IMR-90 (cell line): ENCODE measurements at regions not wholly inside any gene's neighbourhood (a gene's known extent, or its start where the extent isn't known, plus 50 kb on each side); places are given as distances from the start of the nearest gene placed in this dataset.

Source experiments
- ATAC-seq: fragments of 200-7000 bp; cut with Tn5 transposase; 2 replicates; pipeline ENCODE4 v1.9.1; 2020; ENCODE audit warnings: low read depth, mild to moderate bottlenecking, moderate library complexity
- BruUV-seq: library from RNA; stranded (reverse); fragments of 400-500 nt; replicated peaks from 2 replicates; lab custom pipeline; 2021; lab: Mats Ljungman, UMichigan
- CTCF ChIA-PET: fragments of 300-600 bp; formaldehyde crosslinking; extraction: SDS; loops from one replicate; lab custom pipeline; 2021; ENCODE audit warnings: antibody characterized with exemption; lab: Yijun Ruan, JAX
- POLR2A ChIA-PET: fragments of 300-600 bp; sonication (Branson Sonifier 250); formaldehyde crosslinking; loops from one replicate; lab custom pipeline; 2022; ENCODE audit warnings: antibody characterized with exemption; ENCODE audit not compliant: unreplicated experiment; lab: Charles Lee
- DNase-seq: peaks from one replicate; pipeline ENCODE4 v3.0.0; 2013
- H2AFZ ChIP-seq: replicated peaks from 2 replicates; pipeline ENCODE3; 2013; ENCODE audit warnings: low read length, mild to moderate bottlenecking; ENCODE audit not compliant: poor library complexity
- H2AK5ac ChIP-seq: 2 replicates; pipeline ENCODE4 v1.6.1; 2013; ENCODE audit warnings: low read depth, low read length, inconsistent platforms
- H2AK9ac ChIP-seq: replicated peaks from 2 replicates; pipeline ENCODE3; 2013; ENCODE audit warnings: mild to moderate bottlenecking, low read depth, low read length, moderate library complexity; ENCODE audit not compliant: poor library complexity
- H2BK120ac ChIP-seq: 2 replicates; pipeline ENCODE4 v1.6.1; 2013; ENCODE audit warnings: low read depth, low read length, inconsistent platforms
- H2BK15ac ChIP-seq: 3 replicates; pipeline ENCODE4 v1.6.1; 2013; ENCODE audit warnings: low read depth, low read length, inconsistent platforms
- H2BK20ac ChIP-seq: 2 replicates; pipeline ENCODE4 v1.6.1; 2013; ENCODE audit warnings: low read depth, mild to moderate bottlenecking, inconsistent platforms, low read length, moderate library complexity
- H2BK5ac ChIP-seq: 2 replicates; pipeline ENCODE4 v1.6.1; 2013; ENCODE audit warnings: mild to moderate bottlenecking, low read depth, low read length, inconsistent platforms; ENCODE audit not compliant: poor library complexity, severe bottlenecking
- H3K14ac ChIP-seq: replicated peaks from 2 replicates; pipeline ENCODE4 v1.6.1; 2013; ENCODE audit warnings: low read depth, low read length, inconsistent platforms
- H3K18ac ChIP-seq: 2 replicates; pipeline ENCODE4 v1.6.1; 2013; ENCODE audit warnings: low read depth, low read length, control low read depth
- H3K23ac ChIP-seq: 2 replicates; pipeline ENCODE4 v1.6.1; 2013; ENCODE audit warnings: low read depth, low read length, inconsistent platforms
- H3K27ac ChIP-seq: 2 replicates; pipeline ENCODE4 v1.5.1; 2013; ENCODE audit warnings: mild to moderate bottlenecking, control low read depth, low read length; ENCODE audit not compliant: insufficient read depth
- H3K27me3 ChIP-seq: 2 replicates; pipeline ENCODE4 v1.6.1; 2013; ENCODE audit warnings: low read length; ENCODE audit not compliant: control insufficient read depth, insufficient read depth
- H3K36me3 ChIP-seq: 2 replicates; pipeline ENCODE4 v1.6.1; 2013; ENCODE audit warnings: low read length, mixed read lengths; ENCODE audit not compliant: control insufficient read depth, insufficient read depth
- H3K4ac ChIP-seq: 2 replicates; pipeline ENCODE4 v1.6.1; 2013; ENCODE audit warnings: low read depth, low read length, inconsistent platforms
- H3K4me1 ChIP-seq: 2 replicates; pipeline ENCODE4 v1.6.1; 2013; ENCODE audit warnings: low read length, mixed read lengths; ENCODE audit not compliant: control insufficient read depth, insufficient read depth
- H3K4me2 ChIP-seq: 2 replicates; pipeline ENCODE4 v1.6.1; 2013; ENCODE audit warnings: low read depth, mild to moderate bottlenecking, control low read depth, low read length, moderate library complexity
- H3K4me3 ChIP-seq: 2 replicates; pipeline ENCODE4 v1.5.1; 2013; ENCODE audit warnings: low read depth, mild to moderate bottlenecking, control low read depth, low read length, moderate library complexity; ENCODE audit not compliant: insufficient read depth
- H3K56ac ChIP-seq: 2 replicates; pipeline ENCODE4 v1.6.1; 2013; ENCODE audit warnings: low read length, inconsistent platforms; ENCODE audit not compliant: insufficient read depth; ENCODE audit errors: extremely low read depth
- H3K79me1 ChIP-seq, 2 experiments: 2 replicates each; pipeline ENCODE4 v1.6.1; 2013; ENCODE audit warnings: low read length in 2 of 2, inconsistent platforms in 1 of 2, low read depth in 1 of 2
- H3K9ac ChIP-seq: 2 replicates; pipeline ENCODE4 v1.6.1; 2013; ENCODE audit warnings: low read depth, low read length, control low read depth
- H3K9me1 ChIP-seq: 2 replicates; pipeline ENCODE4 v1.6.1; 2013; ENCODE audit warnings: low read length, inconsistent platforms; ENCODE audit not compliant: insufficient read depth
- H3K9me3 ChIP-seq: 2 replicates; pipeline ENCODE4 v1.6.1; 2013; ENCODE audit warnings: low read length; ENCODE audit not compliant: control insufficient read depth, insufficient read depth
- H4K20me1 ChIP-seq: 2 replicates; pipeline ENCODE4 v1.6.1; 2013; ENCODE audit warnings: low read length, inconsistent platforms; ENCODE audit not compliant: insufficient read depth
- H4K5ac ChIP-seq: 2 replicates; pipeline ENCODE4 v1.6.1; 2013; ENCODE audit warnings: mild to moderate bottlenecking, low read depth, low read length, control low read depth
- H4K8ac ChIP-seq, 2 experiments: 2 replicates each; pipeline ENCODE4 v1.6.1; 2013; ENCODE audit warnings: low read depth in 2 of 2, low read length in 2 of 2, control low read depth in 1 of 2, inconsistent platforms in 1 of 2
- H4K91ac ChIP-seq: 2 replicates; pipeline ENCODE4 v1.6.1; 2013; ENCODE audit warnings: low read depth, low read length, inconsistent platforms; ENCODE audit not compliant: insufficient read depth
- CEBPB ChIP-seq: IDR thresholded peaks from 2 replicates; pipeline ENCODE4 v1.6.1; 2012; ENCODE audit warnings: low read depth, low read length, improper control_type of control experiment
- CHD1 ChIP-seq: IDR thresholded peaks from 2 replicates; pipeline ENCODE4 v1.6.1; 2012; ENCODE audit warnings: low read depth, low read length, improper control_type of control experiment
- MAZ ChIP-seq: IDR thresholded peaks from 2 replicates; pipeline ENCODE4 v1.6.1; 2012; ENCODE audit warnings: low read depth, mild to moderate bottlenecking, low read length, improper control_type of control experiment, moderate library complexity, borderline replicate concordance
- NFE2L2 ChIP-seq: fragments of 150-350 bp; IDR thresholded peaks from 2 replicates; pipeline ENCODE4 v1.6.1; 2016; ENCODE audit warnings: low read depth, mild to moderate bottlenecking, low read length
- dilution Hi-C: fragments of 300-500 bp; cut with HindIII; formaldehyde crosslinking; loops from one replicate; pipeline ENCODE4 v1.14.3; 2018; ENCODE audit warnings: low sequenced_read_pairs; ENCODE audit not compliant: unreplicated experiment
- in situ Hi-C: fragments of 300-500 bp; cut with MboI; formaldehyde crosslinking; loops from 3 replicates; pipeline ENCODE4 v1.14.3; 2019; ENCODE audit warnings: low sequenced_read_pairs, inconsistent platforms, mixed read lengths
- intact Hi-C: fragments of 100-400 bp; cut with micrococcal nuclease; formaldehyde crosslinking; loops from 2 replicates; pipeline ENCODE4 v1.10.0; 2022
- TF ChIP-seq, protein P1 (sequence below): fragments of 150-350 bp; IDR thresholded peaks from 2 replicates; pipeline ENCODE4 v1.6.1; 2016; ENCODE audit warnings: low read depth, mild to moderate bottlenecking, low read length, moderate library complexity, borderline replicate concordance
- TF ChIP-seq, protein P2 (sequence below): conservative IDR thresholded peaks from 2 replicates; pipeline ENCODE4 v1.5.1; 2012; ENCODE audit warnings: mild to moderate bottlenecking, low read depth, low read length, improper control_type of control experiment

DNA sequence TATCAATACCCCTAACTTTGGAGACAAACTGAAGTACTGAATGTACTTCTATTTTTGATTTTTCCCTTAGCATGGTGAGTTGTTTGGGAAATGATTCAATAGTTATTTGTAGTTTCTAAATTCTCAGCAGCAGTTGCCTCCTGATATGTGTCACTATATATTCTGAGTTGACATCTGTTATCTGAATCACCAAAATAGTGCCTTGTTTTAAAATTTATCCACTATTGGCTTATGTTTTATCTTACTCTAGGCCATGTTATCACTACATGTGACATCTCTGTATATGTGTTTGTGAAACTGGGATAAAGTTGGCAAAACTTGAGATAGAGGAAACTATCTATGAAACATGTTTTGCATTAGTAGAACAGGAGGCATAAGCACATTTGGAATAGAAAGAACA, 317.6 kb downstream of the TLE4 start:
- H3K27me3 ChIP-seq: peaks cover 2% of the 10 kb centered on the region
- H2AK9ac ChIP-seq: no peak overlapping the region
- DNase-seq (no peak), ATAC-seq (no peak)
- no peak overlapping the region for H2BK120ac ChIP-seq
- no peak overlapping the region for H2AK5ac ChIP-seq
- no peaks in the 10 kb centered on the region for H3K9me1 ChIP-seq
- dilution Hi-C loops: no loop called here
- ChIA-PET POLR2A (no interaction called here), CTCF (no interaction called here)
- H4K20me1 ChIP-seq: no peaks in the 10 kb centered on the region
- intact Hi-C loops: no loop called here
- TF ChIP-seq NFE2L2 (no peak), MAZ (no peak), CEBPB (no peak), CHD1 (no peak)
- TF ChIP-seq, protein P1, sequence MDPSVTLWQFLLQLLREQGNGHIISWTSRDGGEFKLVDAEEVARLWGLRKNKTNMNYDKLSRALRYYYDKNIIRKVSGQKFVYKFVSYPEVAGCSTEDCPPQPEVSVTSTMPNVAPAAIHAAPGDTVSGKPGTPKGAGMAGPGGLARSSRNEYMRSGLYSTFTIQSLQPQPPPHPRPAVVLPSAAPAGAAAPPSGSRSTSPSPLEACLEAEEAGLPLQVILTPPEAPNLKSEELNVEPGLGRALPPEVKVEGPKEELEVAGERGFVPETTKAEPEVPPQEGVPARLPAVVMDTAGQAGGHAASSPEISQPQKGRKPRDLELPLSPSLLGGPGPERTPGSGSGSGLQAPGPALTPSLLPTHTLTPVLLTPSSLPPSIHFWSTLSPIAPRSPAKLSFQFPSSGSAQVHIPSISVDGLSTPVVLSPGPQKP: no peak
- TF ChIP-seq, protein P2, sequence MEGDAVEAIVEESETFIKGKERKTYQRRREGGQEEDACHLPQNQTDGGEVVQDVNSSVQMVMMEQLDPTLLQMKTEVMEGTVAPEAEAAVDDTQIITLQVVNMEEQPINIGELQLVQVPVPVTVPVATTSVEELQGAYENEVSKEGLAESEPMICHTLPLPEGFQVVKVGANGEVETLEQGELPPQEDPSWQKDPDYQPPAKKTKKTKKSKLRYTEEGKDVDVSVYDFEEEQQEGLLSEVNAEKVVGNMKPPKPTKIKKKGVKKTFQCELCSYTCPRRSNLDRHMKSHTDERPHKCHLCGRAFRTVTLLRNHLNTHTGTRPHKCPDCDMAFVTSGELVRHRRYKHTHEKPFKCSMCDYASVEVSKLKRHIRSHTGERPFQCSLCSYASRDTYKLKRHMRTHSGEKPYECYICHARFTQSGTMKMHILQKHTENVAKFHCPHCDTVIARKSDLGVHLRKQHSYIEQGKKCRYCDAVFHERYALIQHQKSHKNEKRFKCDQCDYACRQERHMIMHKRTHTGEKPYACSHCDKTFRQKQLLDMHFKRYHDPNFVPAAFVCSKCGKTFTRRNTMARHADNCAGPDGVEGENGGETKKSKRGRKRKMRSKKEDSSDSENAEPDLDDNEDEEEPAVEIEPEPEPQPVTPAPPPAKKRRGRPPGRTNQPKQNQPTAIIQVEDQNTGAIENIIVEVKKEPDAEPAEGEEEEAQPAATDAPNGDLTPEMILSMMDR: no peak
- no peak overlapping the region for H2BK15ac ChIP-seq
- H3K9me3 ChIP-seq: no peaks in the 10 kb centered on the region
- H2AFZ ChIP-seq: no peak overlapping the region
- in situ Hi-C loops: no loop called here
- H3K4ac ChIP-seq: no peak overlapping the region
- no peak overlapping the region for H3K27ac ChIP-seq
- H3K4me2 ChIP-seq: no peak overlapping the region
- H4K8ac ChIP-seq: no peak overlapping the region
- H3K23ac ChIP-seq: no peak overlapping the region
- H3K4me1 ChIP-seq: no peaks in the 10 kb centered on the region
- no peaks in the 10 kb centered on the region for H3K79me1 ChIP-seq
- H3K4me3 ChIP-seq: no peak overlapping the region
- H2BK5ac ChIP-seq: no peak overlapping the region
- H4K91ac ChIP-seq: no peak overlapping the region
- no peak overlapping the region for H3K9ac ChIP-seq
- H3K14ac ChIP-seq: no peak overlapping the region
- H3K18ac ChIP-seq: no peak overlapping the region
- H3K56ac ChIP-seq: no peak overlapping the region
- H2BK20ac ChIP-seq: no peak overlapping the region
- no peak overlapping the region for H4K5ac ChIP-seq
- no peaks in the 10 kb centered on the region for H3K36me3 ChIP-seq
- BruUV-seq: no TSS peak
